NCI-H526 treated with DMSO at 0.1 percent for 48 hours (cell line): ENCODE measurements at regions not wholly inside any gene's neighbourhood (a gene's known extent, or its start where the extent isn't known, plus 50 kb on each side); places are given as distances from the start of the nearest gene placed in this dataset.
A peak's percentile ranks its signal among the peaks of the same experiment; 100 is the strongest.

ENCODE experiments used
- DNase-seq: peaks from one replicate; lab custom pipeline; 2025; lab: John Stamatoyannopoulos, UW

- no peak for DNase-seq
Measured at GRCh38 chr10:21021843-21022594, 124.9 kb upstream of the NEBL start.

GRCh38 chr10:21021231-21021630 lies 124.1 kb upstream of the NEBL start:
- no peak for DNase-seq

- no peak for DNase-seq
Measured at GRCh38 chr10:21020545-21020944, 123.4 kb upstream of the NEBL start.

GRCh38 chr10:21019436-21019835 lies 122.3 kb upstream of the NEBL start:
- DNase-seq: no peak

GRCh38 chr10:21015851-21016250 lies 118.7 kb upstream of the NEBL start:
- DNase-seq: no peak

GRCh38 chr10:21014141-21014540 lies 117.0 kb upstream of the NEBL start:
- DNase-seq: no peak

GRCh38 chr10:21011433-21012018 lies 114.4 kb upstream of the NEBL start:
- DNase-seq: no peak

- DNase-seq: no peak
Measured at GRCh38 chr10:21010615-21011014, 113.5 kb upstream of the NEBL start.

GRCh38 chr10:21003240-21003822 lies 106.2 kb upstream of the NEBL start:
- no peak for DNase-seq

- DNase-seq: no peak
Measured at GRCh38 chr10:21002091-21002878, 105.2 kb upstream of the NEBL start.

- DNase-seq: no peak
Measured at GRCh38 chr10:20999699-21000098, 102.6 kb upstream of the NEBL start.

- no peak for DNase-seq
Measured at GRCh38 chr10:20998036-20998435, 100.9 kb upstream of the NEBL start.

GRCh38 chr10:20995123-20995987 lies 98.2 kb upstream of the NEBL start:
- DNase-seq: peak; percentile 42

GRCh38 chr10:20993830-20994527 lies 96.9 kb upstream of the NEBL start:
- DNase-seq: no peak

GRCh38 chr10:20993389-20993788 lies 96.3 kb upstream of the NEBL start:
- no peak for DNase-seq

- DNase-seq: no peak
Measured at GRCh38 chr10:20991526-20991925, 94.4 kb upstream of the NEBL start.

- DNase-seq: no peak
Measured at GRCh38 chr10:20990604-20991003, 93.5 kb upstream of the NEBL start.

- DNase-seq: no peak
Measured at GRCh38 chr10:20988357-20988983, 91.4 kb upstream of the NEBL start.

- peak; percentile 82 for DNase-seq
Measured at GRCh38 chr10:20986049-20986448, 88.9 kb upstream of the NEBL start.

- DNase-seq: no peak
Measured at GRCh38 chr10:20984662-20985061, 87.6 kb upstream of the NEBL start.
